C1 segment of cervical spinal cord (tissue), 14 donors: ENCODE measurements at regions not wholly inside any gene's neighbourhood (a gene's known extent, or its start where the extent isn't known, plus 50 kb on each side); places are given as distances from the start of the nearest gene placed in this dataset.
"Not testable (repeated sequence)": the region's sequence is repeated elsewhere in the genome, so short reads cannot be mapped to it uniquely, and the experiment has no call there.

ENCODE experiments used
- DNase-seq, 14 donors: peaks; one replicate each; lab custom pipeline; 2025; lab: John Stamatoyannopoulos, UW

DNA sequence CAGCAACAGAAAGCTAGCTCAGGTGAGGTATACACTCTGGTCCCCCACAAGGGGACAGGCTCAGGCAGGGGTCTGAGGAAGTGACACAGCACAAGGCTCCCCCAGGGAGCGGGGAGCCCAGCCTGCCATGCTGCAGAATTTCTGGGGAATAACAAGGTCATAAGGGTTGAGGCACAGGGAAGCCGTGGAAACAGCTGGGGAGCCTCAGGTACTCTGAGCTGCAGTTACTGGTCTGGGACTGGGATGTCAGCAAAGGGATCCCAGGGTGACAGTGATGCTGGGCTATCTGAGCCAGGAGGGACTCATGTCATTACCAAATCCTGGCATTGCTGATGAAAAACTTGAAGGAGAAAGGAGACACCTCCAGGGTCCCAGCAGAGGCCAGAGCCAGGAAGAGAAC, 64.4 kb upstream of the NANOS1 start:
- DNase-seq = no peak

GRCh38 chr10:118965645-118966044, 63.9 kb upstream of the NANOS1 start:
- DNase-seq = peak in 3 of 14 donors; percentile 27 to 86 (median 27)

GRCh38 chr10:118966076-118966849, 63.3 kb upstream of the NANOS1 start:
- peak in 5 of 14 donors; percentile 31 to 62 (median 48) for DNase-seq

DNA sequence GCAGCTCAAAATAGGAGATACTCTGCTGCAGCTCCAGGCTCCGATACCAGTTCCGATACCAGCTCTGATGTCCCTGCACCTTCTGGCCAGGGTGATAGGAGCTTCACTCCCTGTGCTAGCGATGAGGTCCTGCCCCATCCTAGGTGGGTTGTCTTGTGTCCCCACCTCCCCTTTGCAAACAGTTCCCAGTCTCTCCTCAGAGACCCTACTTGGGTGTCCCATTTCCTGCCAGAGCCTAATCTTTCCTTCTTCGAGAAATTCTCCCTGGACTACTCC, 62.7 kb upstream of the NANOS1 start:
- no peak for DNase-seq

DNA sequence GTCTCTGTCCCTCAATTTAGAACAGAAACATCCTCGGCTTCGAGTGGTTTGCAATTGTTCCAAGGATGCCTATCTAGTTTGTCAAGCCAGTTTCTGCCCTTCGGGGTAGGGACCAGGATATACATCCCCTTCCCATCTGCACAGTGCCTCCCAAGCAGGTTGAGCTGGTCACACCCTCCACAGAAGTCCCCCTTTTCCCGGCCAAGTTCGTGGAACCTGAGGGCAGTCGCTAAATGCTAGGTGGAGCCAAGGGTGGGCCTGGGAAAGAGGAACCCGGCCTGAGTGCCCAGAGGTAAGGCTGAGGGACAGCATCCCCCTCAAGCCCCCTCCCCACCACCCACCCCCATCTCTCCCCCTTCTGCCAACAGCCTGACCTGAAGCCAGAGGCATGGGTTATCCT, 62.4 kb upstream of the NANOS1 start:
- DNase-seq = no peak

- no peak for DNase-seq
Observed at GRCh38 chr10:118968060-118968459, 61.5 kb upstream of the NANOS1 start.

GRCh38 chr10:118968482-118968881, 61.0 kb upstream of the NANOS1 start:
- DNase-seq = peak in 1 of 14 donors; percentile 37

DNA sequence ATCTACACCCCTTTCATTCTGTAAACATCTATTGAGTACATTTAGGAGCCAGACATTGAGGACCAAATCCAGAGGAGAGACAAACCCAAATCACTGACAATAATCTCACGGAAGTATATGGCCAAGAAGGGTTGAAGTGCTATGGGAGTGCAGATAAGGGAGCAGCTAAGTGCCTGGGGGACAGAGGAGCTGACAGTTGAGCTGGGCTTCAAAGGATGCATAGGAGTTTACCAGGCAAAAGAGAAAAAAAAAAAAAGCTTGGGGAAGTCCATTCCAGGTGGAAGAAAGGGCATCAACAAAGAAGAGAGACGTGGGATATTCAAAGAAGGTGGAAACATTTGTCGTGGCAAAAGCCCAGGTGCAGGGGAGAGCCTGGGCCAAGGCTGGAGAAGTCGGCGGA, 60.5 kb upstream of the NANOS1 start:
- DNase-seq = no peak

DNA sequence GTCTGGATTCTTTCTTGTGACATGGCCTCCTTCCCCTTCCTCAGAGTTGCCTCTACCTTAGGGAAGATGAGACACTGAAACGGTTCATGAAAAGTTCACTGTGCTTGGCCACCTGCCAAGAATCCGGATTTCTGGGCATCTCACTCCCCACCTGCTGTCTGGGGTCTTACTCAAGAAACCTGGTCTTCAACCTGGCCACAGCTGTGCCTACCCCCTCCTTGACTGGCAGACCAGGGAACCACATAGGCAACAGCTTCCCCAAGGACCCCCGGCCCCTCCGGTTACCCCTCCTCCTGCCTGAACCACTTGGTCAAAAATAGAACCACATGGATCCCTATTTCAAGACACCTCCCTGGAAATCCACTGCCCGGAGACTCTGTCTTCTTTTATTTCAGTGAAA, 58.7 kb upstream of the NANOS1 start:
- DNase-seq = no peak

DNA sequence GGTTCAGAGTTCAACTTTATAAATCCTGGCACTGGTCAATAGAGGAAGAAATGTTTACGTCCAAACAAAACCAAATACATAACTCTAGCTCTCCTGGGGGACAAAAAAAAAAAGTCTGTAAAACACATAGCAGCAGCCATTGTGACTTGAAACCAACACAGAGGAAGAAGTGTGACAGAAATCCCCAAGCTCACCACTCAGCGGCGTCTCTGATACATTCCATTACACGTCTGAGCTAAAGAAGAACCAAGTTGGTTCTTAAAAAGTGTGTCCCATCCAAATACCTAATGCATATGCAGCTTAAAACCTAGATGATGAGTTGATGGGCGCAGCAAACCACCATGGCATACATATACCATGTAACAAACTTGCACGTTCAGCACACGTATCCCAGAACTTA, 58.3 kb upstream of the NANOS1 start:
- DNase-seq = no peak

DNA sequence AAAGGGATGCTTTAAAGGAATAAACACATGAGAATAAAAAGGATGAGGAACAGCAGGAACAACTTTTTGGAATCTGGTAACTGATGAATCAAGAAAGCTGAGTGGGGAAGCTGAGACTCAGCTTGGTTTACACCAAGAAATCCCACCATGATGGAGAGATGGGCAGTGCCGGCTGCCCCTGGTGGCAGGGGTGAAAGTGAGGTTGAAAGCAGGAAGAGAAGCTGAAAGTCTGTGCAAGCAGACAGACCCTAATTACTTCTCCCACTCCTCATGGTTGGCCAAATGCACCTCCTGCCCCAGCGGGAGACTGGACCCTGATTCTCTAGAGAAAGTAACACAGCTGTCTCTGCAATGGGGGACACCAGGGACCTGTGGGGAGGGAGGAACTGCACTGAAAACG, 57.6 kb upstream of the NANOS1 start:
- no peak for DNase-seq

- DNase-seq = no peak
Observed at GRCh38 chr10:118973744-118974143, 55.8 kb upstream of the NANOS1 start.

GRCh38 chr10:118974951-118975350, 54.6 kb upstream of the NANOS1 start:
- no peak for DNase-seq

GRCh38 chr10:118976219-118976618, 53.3 kb upstream of the NANOS1 start:
- not testable (repeated sequence) for DNase-seq

DNA sequence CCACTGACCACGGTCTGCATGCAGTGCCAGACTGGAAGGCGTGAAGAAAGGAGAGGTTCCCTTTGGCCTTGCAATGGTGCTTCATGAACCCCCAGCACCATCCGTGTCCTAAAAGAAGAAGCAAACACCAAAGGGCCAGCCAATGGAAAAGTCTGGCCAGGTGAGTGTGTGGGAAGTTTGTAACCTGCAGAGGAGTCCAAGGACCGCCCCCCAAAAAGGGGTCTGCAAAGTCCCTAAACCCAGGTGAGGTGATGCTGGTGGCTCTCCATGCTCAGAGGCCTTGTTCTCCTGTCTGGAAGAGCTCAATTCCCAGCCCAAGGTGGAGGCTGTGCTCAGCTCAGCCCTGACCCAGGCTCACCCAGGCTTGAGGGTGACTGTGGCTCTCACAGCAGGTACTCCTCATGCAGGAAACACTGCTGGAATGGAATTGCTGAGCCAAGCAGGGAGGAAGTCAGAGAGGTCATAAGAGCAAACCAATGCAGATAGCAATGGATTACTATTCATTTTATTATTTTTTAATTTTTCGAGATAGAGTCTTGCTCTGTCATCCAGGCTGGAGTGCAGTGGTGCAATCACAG, 52.4 kb upstream of the NANOS1 start:
- DNase-seq = no peak

DNA sequence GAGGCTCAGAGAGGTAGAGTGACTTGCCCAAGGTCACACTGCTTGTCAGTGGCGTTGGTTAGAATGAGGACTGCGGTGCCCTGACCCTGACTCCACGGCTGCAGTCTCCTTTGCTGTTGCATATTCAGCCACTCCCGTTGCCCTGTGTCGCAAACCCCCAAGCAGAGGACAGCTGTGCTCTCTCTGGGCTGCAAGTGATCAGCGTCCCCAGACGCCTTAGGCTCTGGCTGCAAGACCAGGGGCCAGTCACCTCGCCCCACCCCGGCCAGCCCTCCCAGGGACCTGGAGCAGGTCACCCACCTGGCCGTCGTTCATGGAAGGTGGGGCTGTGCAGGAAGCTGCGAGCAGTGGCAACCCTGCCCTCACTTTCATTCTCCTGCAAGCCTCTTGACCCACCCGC, 51.7 kb upstream of the NANOS1 start:
- no peak for DNase-seq

DNA sequence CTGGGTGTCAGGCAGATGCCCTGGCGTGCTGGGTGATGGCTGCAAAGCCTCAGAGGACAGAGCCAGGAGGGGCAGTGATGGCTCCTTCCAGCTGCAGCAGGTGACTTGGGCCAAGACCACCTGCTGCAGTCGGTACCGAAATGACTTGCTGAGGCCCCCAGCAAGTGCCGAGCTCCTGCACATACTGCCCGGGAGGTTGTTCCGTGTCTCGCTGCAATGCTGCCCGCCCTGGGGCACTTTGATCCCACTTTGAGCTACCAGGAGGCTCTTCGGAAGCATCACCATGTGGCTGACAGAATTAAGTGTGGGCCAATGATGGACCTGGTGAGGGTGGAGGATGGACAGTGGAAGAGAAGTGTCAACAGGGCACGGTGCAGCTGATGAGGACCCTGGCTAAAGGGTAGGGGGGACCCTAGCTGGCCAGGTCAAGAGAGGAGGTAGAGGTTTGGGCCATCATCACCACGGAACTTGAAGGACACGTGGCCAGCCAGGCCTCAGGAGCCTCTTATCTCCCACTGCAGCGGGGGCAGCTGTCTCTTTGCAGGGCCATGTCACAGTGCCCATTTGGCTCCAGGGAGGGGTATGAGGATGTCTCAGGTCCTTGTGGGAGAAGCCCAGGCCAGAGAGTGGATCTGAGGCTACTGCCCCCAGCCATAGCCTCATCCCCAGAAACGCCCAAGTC, 51.1 kb upstream of the NANOS1 start:
- no peak for DNase-seq

DNA sequence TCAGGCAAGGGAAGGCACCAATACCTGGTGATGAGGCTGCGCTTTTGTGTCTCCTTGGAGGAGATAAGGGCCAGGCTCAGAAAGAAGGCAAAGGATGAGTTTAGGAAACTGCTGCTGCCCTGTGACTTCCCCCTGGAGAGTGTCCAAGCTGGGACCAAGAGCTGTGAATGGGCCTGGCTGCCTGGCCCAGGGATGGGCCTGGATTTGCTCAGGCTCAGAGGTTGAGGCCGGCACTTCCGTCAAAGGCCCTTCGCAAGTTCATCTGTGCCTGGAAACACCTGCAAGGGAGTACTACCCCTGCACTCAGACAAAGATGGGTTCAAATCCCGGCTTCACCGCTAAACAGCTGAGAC, 50.5 kb upstream of the NANOS1 start:
- DNase-seq = no peak

DNA sequence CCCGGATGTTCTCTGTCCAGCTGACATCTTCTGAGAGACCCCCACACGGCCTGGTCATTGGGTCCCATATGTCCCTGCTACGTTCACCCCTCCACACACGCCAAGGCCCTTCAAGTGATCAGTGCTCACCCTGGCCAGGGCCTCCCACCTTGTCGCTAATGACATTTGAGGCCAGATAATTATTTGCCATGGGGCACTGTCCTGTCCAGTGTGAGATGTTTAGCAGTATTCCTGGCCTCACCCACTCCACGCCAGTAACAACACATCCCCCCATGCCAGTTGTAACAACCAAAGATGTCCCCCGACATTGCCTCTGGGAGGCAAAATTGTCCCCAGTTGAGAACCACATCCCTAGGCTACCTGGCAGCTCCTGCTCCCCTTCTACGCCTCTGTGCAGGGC, 49.9 kb upstream of the NANOS1 start:
- no peak for DNase-seq
